Choroid plexus epithelial cell (primary cell): ENCODE measurements at regions not wholly inside any gene's neighbourhood (a gene's known extent, or its start where the extent isn't known, plus 50 kb on each side); places are given as distances from the start of the nearest gene placed in this dataset.

Experiments used
- DNase-seq: peaks from one replicate; pipeline ENCODE4 v3.0.0-alpha.2; 2010; ENCODE audit warnings: low read depth
- H3K4me3 ChIP-seq: 2 replicates; pipeline ENCODE4 v1.5.1; 2011; ENCODE audit warnings: low read depth, mild to moderate bottlenecking, control low read depth, low read length, moderate library complexity
- TF ChIP-seq, protein P1 (sequence below): conservative IDR thresholded peaks from 2 replicates; pipeline ENCODE4 v1.5.1; 2011; ENCODE audit warnings: low read depth, mild to moderate bottlenecking, control low read depth, inconsistent platforms, low read length, moderate library complexity

GRCh38 chr1:195065437-195065836, 1542.8 kb downstream of the KCNT2 start:
- DNase-seq = no peak
- TF ChIP-seq, protein P1, sequence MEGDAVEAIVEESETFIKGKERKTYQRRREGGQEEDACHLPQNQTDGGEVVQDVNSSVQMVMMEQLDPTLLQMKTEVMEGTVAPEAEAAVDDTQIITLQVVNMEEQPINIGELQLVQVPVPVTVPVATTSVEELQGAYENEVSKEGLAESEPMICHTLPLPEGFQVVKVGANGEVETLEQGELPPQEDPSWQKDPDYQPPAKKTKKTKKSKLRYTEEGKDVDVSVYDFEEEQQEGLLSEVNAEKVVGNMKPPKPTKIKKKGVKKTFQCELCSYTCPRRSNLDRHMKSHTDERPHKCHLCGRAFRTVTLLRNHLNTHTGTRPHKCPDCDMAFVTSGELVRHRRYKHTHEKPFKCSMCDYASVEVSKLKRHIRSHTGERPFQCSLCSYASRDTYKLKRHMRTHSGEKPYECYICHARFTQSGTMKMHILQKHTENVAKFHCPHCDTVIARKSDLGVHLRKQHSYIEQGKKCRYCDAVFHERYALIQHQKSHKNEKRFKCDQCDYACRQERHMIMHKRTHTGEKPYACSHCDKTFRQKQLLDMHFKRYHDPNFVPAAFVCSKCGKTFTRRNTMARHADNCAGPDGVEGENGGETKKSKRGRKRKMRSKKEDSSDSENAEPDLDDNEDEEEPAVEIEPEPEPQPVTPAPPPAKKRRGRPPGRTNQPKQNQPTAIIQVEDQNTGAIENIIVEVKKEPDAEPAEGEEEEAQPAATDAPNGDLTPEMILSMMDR = no peak
- H3K4me3 ChIP-seq = no peak overlapping the region

GRCh38 chr1:195064358-195064757, 1543.9 kb downstream of the KCNT2 start:
- H3K4me3 ChIP-seq = no peak overlapping the region
- no peak for DNase-seq
- TF ChIP-seq, protein P1 = no peak

DNA sequence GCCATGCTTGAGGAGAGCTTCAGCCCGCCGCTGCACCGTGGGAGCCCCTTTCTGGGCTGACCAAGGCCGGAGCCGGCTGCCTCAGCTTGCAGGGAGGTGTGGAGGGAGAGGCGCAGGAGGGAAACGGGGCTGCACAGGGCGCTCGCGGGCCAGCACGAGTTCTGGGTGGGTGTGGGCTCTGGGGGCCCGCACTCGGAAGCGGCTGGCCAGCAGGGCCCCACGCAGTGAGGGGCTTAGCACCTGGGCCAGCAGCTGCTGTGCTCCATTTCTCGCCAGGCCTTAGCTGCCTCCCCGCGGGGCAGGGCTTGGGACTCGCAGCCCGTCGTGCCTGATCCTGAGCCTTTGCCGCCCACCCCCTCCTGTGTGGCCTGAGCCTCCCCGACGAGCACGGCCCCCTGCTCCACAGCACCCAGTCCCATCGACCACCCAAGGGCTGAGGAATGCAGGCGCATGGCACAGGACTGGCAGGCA, 1554.0 kb downstream of the KCNT2 start:
- TF ChIP-seq, protein P1 = no peak
- H3K4me3 ChIP-seq = no peak overlapping the region
- DNase-seq = no peak

GRCh38 chr1:195053478-195053877, 1554.8 kb downstream of the KCNT2 start:
- peak; percentile 1 for DNase-seq
- TF ChIP-seq, protein P1 = no peak
- H3K4me3 ChIP-seq = no peak overlapping the region

DNA sequence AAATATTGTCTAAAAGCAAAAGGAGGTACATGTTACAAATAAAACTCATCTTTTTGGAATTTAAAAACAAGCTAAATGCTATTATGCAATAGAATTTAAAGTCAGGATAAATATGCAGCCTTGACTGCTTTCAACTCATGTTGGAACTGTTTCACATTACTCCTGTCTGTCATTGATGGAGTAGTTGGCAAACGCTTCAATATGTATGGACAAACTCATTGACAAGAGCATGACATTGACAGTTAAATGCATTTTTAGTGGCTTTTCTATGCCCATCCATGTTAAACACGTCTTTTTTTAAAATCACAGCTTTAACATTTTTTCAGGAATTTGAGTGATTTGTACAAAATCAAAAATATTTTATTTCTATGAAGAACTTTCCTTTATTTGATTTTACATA, 1560.5 kb downstream of the KCNT2 start:
- TF ChIP-seq, protein P1 = no peak
- DNase-seq = no peak
- H3K4me3 ChIP-seq = no peak overlapping the region

DNA sequence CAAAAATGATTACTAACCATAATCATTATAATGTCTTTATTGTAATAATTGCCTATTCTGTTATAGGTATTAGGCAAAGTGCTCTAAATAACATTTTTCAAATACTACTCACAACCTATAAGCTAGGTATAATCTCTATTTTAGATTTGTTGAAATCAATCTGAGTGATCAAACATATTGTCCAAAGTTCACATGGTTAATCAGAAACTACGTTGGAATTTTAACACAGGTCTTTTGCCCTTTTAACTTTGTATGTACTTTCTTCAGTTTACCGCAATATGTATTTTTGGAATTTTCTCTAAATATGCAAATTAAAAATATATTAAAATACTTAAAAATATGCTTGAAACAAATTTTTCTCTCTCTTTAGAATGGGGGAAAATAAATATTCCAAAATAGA, 1563.2 kb downstream of the KCNT2 start:
- H3K4me3 ChIP-seq = no peak overlapping the region
- TF ChIP-seq, protein P1 = no peak
- DNase-seq = no peak

DNA sequence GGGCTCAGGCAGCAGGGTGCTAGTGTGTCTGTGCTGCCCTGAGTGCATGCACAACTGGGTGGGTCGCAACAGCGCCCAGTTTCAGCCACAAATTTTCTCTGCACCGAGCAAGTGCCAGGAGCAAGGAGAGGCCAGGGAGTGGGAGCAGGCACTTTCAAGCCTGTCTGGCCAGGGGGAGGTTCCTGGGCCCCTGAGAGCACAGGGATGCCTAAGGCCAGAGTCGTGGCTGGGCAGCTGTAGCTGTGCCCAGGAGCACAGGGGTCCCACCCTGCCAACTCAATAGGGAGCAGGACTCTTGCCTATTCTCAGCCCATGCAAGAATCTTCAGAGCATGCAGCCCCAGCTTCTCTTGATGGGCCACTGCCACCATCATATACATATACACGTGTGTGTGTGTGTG, 1577.4 kb downstream of the KCNT2 start:
- no peak for DNase-seq
- no peak overlapping the region for H3K4me3 ChIP-seq
- TF ChIP-seq, protein P1 = no peak
